B cell (primary cell): ENCODE measurements at regions not wholly inside any gene's neighbourhood (a gene's known extent, or its start where the extent isn't known, plus 50 kb on each side); places are given as distances from the start of the nearest gene placed in this dataset.

Experiments
- ATAC-seq: fragments of 200-7000 bp; cut with Tn5 transposase; one replicate; pipeline ENCODE4 v1.10.0; 2021; ENCODE audit warnings: low read depth, mild to moderate bottlenecking, moderate number of reproducible peaks, moderate library complexity
- CTCF ChIA-PET: fragments of 350-600 bp; sonication (Branson Sonifier 250); formaldehyde crosslinking; loops from one replicate; lab custom pipeline; 2021; ENCODE audit warnings: antibody characterized with exemption, inconsistent platforms; lab: Charles Lee
- POLR2A ChIA-PET: fragments of 350-600 bp; sonication (Branson Sonifier 250); formaldehyde crosslinking; loops from one replicate; lab custom pipeline; 2021; ENCODE audit warnings: antibody characterized with exemption; lab: Charles Lee
- DNase-seq: peaks from one replicate; pipeline ENCODE4 v3.0.0; 2013
- H2AFZ ChIP-seq: 2 replicates; pipeline ENCODE4 v1.6.1; 2012; ENCODE audit warnings: mild to moderate bottlenecking, low read depth, low read length; ENCODE audit not compliant: insufficient read depth, poor library complexity, severe bottlenecking
- H3K27ac ChIP-seq, 2 donors: 1 replicate in 1 of 2; 2 replicates in 1 of 2; pipeline ENCODE4 v1.5.1; 2012 to 2013; ENCODE audit warnings: low read length in 2 of 2, mild to moderate bottlenecking in 2 of 2, moderate library complexity in 1 of 2
- H3K27me3 ChIP-seq, 4 experiments: fragments of 200-600 bp in 1 of 4; sonication (generic) in 1 of 4; replicated peaks in 1 of 4; 1 replicate in 2 of 4; 2 replicates in 2 of 4; pipeline versions ENCODE4 v1.6.1 to v1.7.0; 2013 to 2016; ENCODE audit warnings: low read length in 3 of 4, mild to moderate bottlenecking in 2 of 4, mixed read lengths in 1 of 4, moderate library complexity in 1 of 4; ENCODE audit not compliant: insufficient read depth in 4 of 4, control insufficient read depth in 3 of 4; ENCODE audit errors: control extremely low read depth in 1 of 4
- H3K36me3 ChIP-seq, 2 experiments: replicated peaks in 1 of 2; 1 replicate in 1 of 2; 2 replicates in 1 of 2; pipeline versions ENCODE4 v1.6.1 to v1.7.1; 2013; ENCODE audit warnings: low read length in 1 of 2; ENCODE audit not compliant: insufficient read depth in 2 of 2, control insufficient read depth in 1 of 2; ENCODE audit errors: control extremely low read depth in 1 of 2, extremely low read depth in 1 of 2
- H3K4me1 ChIP-seq, 2 donors: fragments of 200-600 bp in 1 of 2; sonication (generic) in 1 of 2; 1 replicate in 1 of 2; 2 replicates in 1 of 2; pipeline versions ENCODE4 v1.5.1 to v1.6.1; 2013 to 2017; ENCODE audit warnings: low read length in 2 of 2; ENCODE audit not compliant: control insufficient read depth in 2 of 2, insufficient read depth in 2 of 2
- H3K4me2 ChIP-seq: replicated peaks from 2 replicates; pipeline ENCODE3; 2012; ENCODE audit warnings: mild to moderate bottlenecking, low read depth, low read length; ENCODE audit not compliant: poor library complexity, severe bottlenecking
- H3K4me3 ChIP-seq, 5 experiments: fragments of 200-600 bp in 1 of 5; sonication (generic) in 1 of 5; 1 replicate in 3 of 5; 2 replicates in 2 of 5; pipeline versions ENCODE4 v1.5.1 to v1.7.0; 2011 to 2016; ENCODE audit warnings: low read length in 4 of 5, mild to moderate bottlenecking in 4 of 5, low read depth in 2 of 5, control low read depth in 1 of 5, moderate library complexity in 1 of 5; ENCODE audit not compliant: insufficient read depth in 1 of 5; ENCODE audit errors: control extremely low read depth in 1 of 5, extremely low read depth in 1 of 5
- H3K79me2 ChIP-seq: fragments of 200-600 bp; sonication (generic); one replicate; pipeline ENCODE4 v1.6.0; 2016; ENCODE audit warnings: low read length; ENCODE audit not compliant: control insufficient read depth, insufficient read depth
- H3K9ac ChIP-seq: fragments of 200-600 bp; sonication (generic); 2 replicates; pipeline ENCODE4 v1.6.1; 2017; ENCODE audit warnings: mild to moderate bottlenecking, low read length, moderate library complexity
- H3K9me3 ChIP-seq, 3 donors: one replicate each; pipeline versions ENCODE4 v1.6.1 to v1.7.1; 2013; ENCODE audit warnings: low read length in 2 of 3; ENCODE audit not compliant: control insufficient read depth in 2 of 3, insufficient read depth in 1 of 3; ENCODE audit errors: control extremely low read depth in 1 of 3
- H4K20me1 ChIP-seq: 2 replicates; pipeline ENCODE4 v1.6.0; 2012; ENCODE audit warnings: mild to moderate bottlenecking, low read length; ENCODE audit not compliant: insufficient read depth, control insufficient read depth, poor library complexity, severe bottlenecking
- H3K27ac Mint-ChIP-seq: one replicate; pipeline ENCODE4 v1.8.0; 2021; ENCODE audit warnings: mixed read lengths
- H3K27me3 Mint-ChIP-seq: one replicate; pipeline ENCODE4 v1.8.0; 2021; ENCODE audit warnings: mixed read lengths
- H3K4me1 Mint-ChIP-seq: one replicate; pipeline ENCODE4 v1.8.0; 2021; ENCODE audit warnings: mixed read lengths
- H3K4me3 Mint-ChIP-seq: one replicate; pipeline ENCODE4 v1.8.0; 2021; ENCODE audit warnings: mixed read lengths
- H3K9me3 Mint-ChIP-seq: one replicate; pipeline ENCODE4 v1.8.0; 2022; ENCODE audit warnings: mixed read lengths; ENCODE audit not compliant: insufficient read depth
- CTCF ChIP-seq: fragments of 200-600 bp; IDR thresholded peaks from one replicate; pipeline ENCODE4 v1.8.0; 2022; ENCODE audit warnings: antibody characterized with exemption, mild to moderate bottlenecking
- EZH2 ChIP-seq: IDR thresholded peaks from 2 replicates; pipeline ENCODE4 v1.6.1; 2012; ENCODE audit warnings: borderline replicate concordance, low read depth, mild to moderate bottlenecking, moderate library complexity, low read length; ENCODE audit not compliant: insufficient read depth, poor library complexity, severe bottlenecking
- WGBS: methylation state at CpG from one replicate; pipeline ENCODE4 v1.1.5; 2013; ENCODE audit warnings: missing lambda C conversion rate; ENCODE audit not compliant: insufficient coverage; 5-methylcytosine and 5-hydroxymethylcytosine counted together
- intact Hi-C: fragments of 100-400 bp; cut with micrococcal nuclease; formaldehyde crosslinking; loops from one replicate; pipeline ENCODE4 v1.10.0; 2022

GRCh38 chr12:5101686-5102085 lies 58.0 kb downstream of the KCNA5 start:
- DNase-seq, result no peak
- Histone ChIP-seq H3K27me3 (peaks cover 0 to 13% (median 2%) of the 10 kb centered on the region in 4 experiments), H3K9me3 (peaks cover 0 to 1% (median 0%) of the 10 kb centered on the region in 3 donors), H3K79me2 (no peaks in the 10 kb centered on the region), H3K4me1 (no peaks in the 10 kb centered on the region), H3K36me3 (no peaks in the 10 kb centered on the region), H3K9ac (no peak overlapping the region), H2AFZ (no peak overlapping the region), H3K4me2 (no peak overlapping the region), H3K27ac (no peak overlapping the region), H4K20me1 (no peaks in the 10 kb centered on the region), H3K4me3 (no peak overlapping the region)
- H3K4me1 Mint-ChIP-seq, result no peaks in the 10 kb centered on the region
- POLR2A ChIA-PET, result no interaction called here
- CTCF ChIA-PET, result interaction anchor here (0.9 kb wide), 1 partner anchor 18 kb away, joined by 3 read pairs; no protein-coding TSS in a partner anchor
- TF ChIP-seq EZH2, result no peak
- no peak for TF ChIP-seq CTCF
- H3K9me3 Mint-ChIP-seq, result peaks cover 6% of the 10 kb centered on the region
- no peak for ATAC-seq
- WGBS, result no CpG with 5 or more reads among the region's 3 CpGs
- peaks cover 46% of the 10 kb centered on the region for H3K27me3 Mint-ChIP-seq
- no peak overlapping the region for H3K4me3 Mint-ChIP-seq
- H3K27ac Mint-ChIP-seq, result no peak overlapping the region
- intact Hi-C loops, result no loop called here

- peaks cover 0 to 1% (median 0%) of the 10 kb centered on the region in 3 donors for H3K9me3 ChIP-seq
- ChIA-PET CTCF (no interaction called here), POLR2A (no interaction called here)
- Mint-ChIP-seq H3K27ac (no peak overlapping the region), H3K4me1 (no peaks in the 10 kb centered on the region), H3K4me3 (no peak overlapping the region), H3K27me3 (peaks cover 43% of the 10 kb centered on the region), H3K9me3 (peaks cover 6% of the 10 kb centered on the region)
- intact Hi-C loops, result no loop called here
- WGBS, result 100% methylated on average over 1 of the region's 5 CpGs
- H3K4me1 ChIP-seq, result no peaks in the 10 kb centered on the region
- no peak for TF ChIP-seq CTCF
- no peak for TF ChIP-seq EZH2
- no peak overlapping the region for H3K4me3 ChIP-seq
- no peak overlapping the region for H3K4me2 ChIP-seq
- H3K27ac ChIP-seq, result no peak overlapping the region
- H4K20me1 ChIP-seq, result no peaks in the 10 kb centered on the region
- H3K27me3 ChIP-seq, result peaks cover 0 to 10% (median 2%) of the 10 kb centered on the region in 4 experiments
- H3K9ac ChIP-seq, result no peak overlapping the region
- no peak for ATAC-seq
- H3K79me2 ChIP-seq, result no peaks in the 10 kb centered on the region
- DNase-seq, result no peak
- no peak overlapping the region for H2AFZ ChIP-seq
- H3K36me3 ChIP-seq, result no peaks in the 10 kb centered on the region
These were observed 58.6 kb downstream of the KCNA5 start for GRCh38 chr12:5102261-5102789.
